Neural crest cell (in vitro differentiated cells): ENCODE measurements at regions not wholly inside any gene's neighbourhood (a gene's known extent, or its start where the extent isn't known, plus 50 kb on each side); places are given as distances from the start of the nearest gene placed in this dataset.

Source experiments
- DNase-seq: peaks from one replicate; pipeline ENCODE4 v3.0.0; 2021; ENCODE audit warnings: low read depth, mixed read lengths, low spot score
- H3K27ac Mint-ChIP-seq: one replicate; pipeline ENCODE4 v1.8.0; 2021; ENCODE audit warnings: mild to moderate bottlenecking, mixed read lengths; ENCODE audit not compliant: unreplicated experiment
- H3K27me3 Mint-ChIP-seq: 2 replicates; pipeline ENCODE4 v1.8.0; 2021; ENCODE audit warnings: low read depth, mild to moderate bottlenecking, mixed read lengths
- H3K36me3 Mint-ChIP-seq: 2 replicates; pipeline ENCODE4 v1.8.0; 2021; ENCODE audit warnings: low read depth, mild to moderate bottlenecking, mixed read lengths
- H3K4me1 Mint-ChIP-seq: 2 replicates; pipeline ENCODE4 v1.8.0; 2021; ENCODE audit warnings: mixed read lengths
- H3K4me3 Mint-ChIP-seq: one replicate; pipeline ENCODE4 v1.8.0; 2021; ENCODE audit warnings: mild to moderate bottlenecking, mixed read lengths
- H3K9me3 Mint-ChIP-seq: 2 replicates; pipeline ENCODE4 v1.8.0; 2021; ENCODE audit warnings: mixed read lengths
- CTCF ChIP-seq: fragments of 200-600 bp; sonication (generic); conservative IDR thresholded peaks from 2 replicates; pipeline ENCODE4 v1.5.0; 2021; ENCODE audit warnings: antibody characterized with exemption, mild to moderate bottlenecking

DNA sequence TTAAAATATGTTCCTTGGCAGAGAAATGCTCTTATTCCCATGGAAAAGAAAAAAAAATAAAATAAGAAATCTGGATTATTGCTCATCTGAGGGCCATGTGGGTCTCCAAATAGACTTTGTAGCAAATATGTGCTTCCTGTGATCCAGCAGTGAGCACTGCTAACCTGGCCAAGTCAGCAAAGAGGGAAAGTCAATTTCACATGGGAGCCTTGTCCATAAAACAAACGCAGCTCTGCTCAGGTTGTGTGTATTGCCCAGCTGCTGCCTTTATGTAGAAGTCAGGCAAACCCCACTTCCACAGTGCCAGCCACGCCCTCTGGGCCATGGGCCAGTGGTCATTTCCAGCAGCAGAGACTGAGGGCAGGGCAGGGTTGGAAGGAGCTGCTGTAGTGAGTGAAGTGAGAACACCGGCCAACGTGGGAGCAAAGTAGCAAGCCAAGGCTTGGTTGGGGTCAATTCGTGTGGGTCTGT, 174.3 kb downstream of the LYPLAL1 start:
- H3K4me3 Mint-ChIP-seq = no peak overlapping the region
- DNase-seq = no peak
- TF ChIP-seq CTCF = no peak
- H3K9me3 Mint-ChIP-seq = peaks cover 17% of the 10 kb centered on the region
- H3K4me1 Mint-ChIP-seq = no peaks in the 10 kb centered on the region
- no peaks in the 10 kb centered on the region for H3K27me3 Mint-ChIP-seq
- H3K36me3 Mint-ChIP-seq = peaks cover 33% of the 10 kb centered on the region
- no peak overlapping the region for H3K27ac Mint-ChIP-seq

DNA sequence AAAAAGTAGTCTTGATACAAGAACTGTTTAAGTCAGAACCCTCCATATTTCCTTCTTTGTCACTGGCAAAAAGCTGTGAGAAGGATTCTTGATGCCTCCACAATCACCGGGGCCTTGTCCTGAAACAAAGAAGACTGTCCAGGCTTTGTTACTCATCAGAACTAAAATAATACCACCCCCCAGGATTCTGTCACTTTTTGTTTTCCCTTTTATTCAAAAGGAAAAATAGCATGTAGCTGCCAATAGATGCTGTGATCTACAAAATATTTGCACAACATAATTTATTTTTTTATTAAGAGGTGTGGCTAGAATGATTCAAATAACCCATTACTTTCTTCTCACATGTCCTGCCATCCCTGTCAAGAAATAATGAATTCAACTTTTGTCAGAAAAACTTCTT, 173.7 kb downstream of the LYPLAL1 start:
- no peak for DNase-seq
- TF ChIP-seq CTCF = no peak
- H3K4me1 Mint-ChIP-seq = no peaks in the 10 kb centered on the region

DNA sequence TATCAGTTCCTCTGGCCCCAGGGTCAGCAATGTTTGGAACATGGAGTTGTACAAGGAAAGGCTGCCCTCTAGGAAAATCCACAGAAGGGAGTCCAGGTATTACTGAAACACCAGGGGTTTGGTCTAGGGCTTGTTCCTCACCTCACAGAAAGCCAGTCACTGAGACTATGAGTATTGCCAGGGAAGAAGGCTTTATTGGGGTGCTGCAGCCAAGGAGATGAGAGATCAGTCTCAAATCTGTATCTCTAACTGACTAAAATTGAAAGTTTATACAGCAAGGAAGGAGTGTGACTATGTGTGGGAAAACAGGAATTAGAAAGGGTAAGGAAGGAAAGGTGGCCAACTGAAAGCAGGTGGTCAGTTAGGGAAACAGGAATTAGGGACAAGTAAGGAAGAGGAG, 172.3 kb downstream of the LYPLAL1 start:
- peaks cover 33% of the 10 kb centered on the region for H3K36me3 Mint-ChIP-seq
- H3K4me1 Mint-ChIP-seq = no peaks in the 10 kb centered on the region
- no peak for TF ChIP-seq CTCF
- peaks cover 18% of the 10 kb centered on the region for H3K9me3 Mint-ChIP-seq
- H3K27ac Mint-ChIP-seq = no peak overlapping the region
- no peaks in the 10 kb centered on the region for H3K27me3 Mint-ChIP-seq
- no peak overlapping the region for H3K4me3 Mint-ChIP-seq
- no peak for DNase-seq

More for the DNA sequence above, 173.7 kb downstream of the LYPLAL1 start:
- Mint-ChIP-seq H3K9me3 (peaks cover 18% of the 10 kb centered on the region), H3K4me3 (no peak overlapping the region), H3K27ac (no peak overlapping the region), H3K36me3 (peaks cover 33% of the 10 kb centered on the region), H3K27me3 (no peaks in the 10 kb centered on the region)

DNA sequence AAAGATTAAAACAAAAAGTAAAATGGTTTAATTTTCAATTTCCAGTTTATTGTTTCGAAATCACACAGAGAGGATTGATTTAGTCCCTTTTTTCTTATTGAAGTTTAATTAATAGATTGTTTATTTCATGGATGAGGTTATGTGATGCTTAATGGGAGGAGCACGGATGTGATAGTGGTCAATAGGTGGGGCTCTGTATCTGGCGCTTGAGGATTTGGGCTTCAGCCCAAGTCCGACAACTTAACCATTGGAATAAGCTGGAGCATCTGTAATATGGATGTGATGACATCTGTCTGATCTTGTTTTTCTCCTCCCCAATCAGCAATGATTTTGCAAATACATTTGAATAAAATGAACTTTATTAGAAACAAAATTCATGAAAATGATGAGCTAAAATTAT, 169.2 kb downstream of the LYPLAL1 start:
- Mint-ChIP-seq H3K9me3 (peaks cover 18% of the 10 kb centered on the region), H3K4me1 (no peaks in the 10 kb centered on the region), H3K36me3 (peaks cover 30% of the 10 kb centered on the region), H3K27ac (no peak overlapping the region), H3K4me3 (no peak overlapping the region), H3K27me3 (no peaks in the 10 kb centered on the region)
- no peak for TF ChIP-seq CTCF
- no peak for DNase-seq

GRCh38 chr1:219340796-219341195, 167.1 kb downstream of the LYPLAL1 start:
- Mint-ChIP-seq H3K4me3 (no peak overlapping the region), H3K27ac (no peak overlapping the region), H3K36me3 (peaks cover 17% of the 10 kb centered on the region), H3K4me1 (no peaks in the 10 kb centered on the region), H3K27me3 (no peaks in the 10 kb centered on the region), H3K9me3 (peaks cover 14% of the 10 kb centered on the region)
- DNase-seq = no peak
- TF ChIP-seq CTCF = no peak

- no peak for TF ChIP-seq CTCF
- Mint-ChIP-seq H3K36me3 (peaks cover 9% of the 10 kb centered on the region), H3K9me3 (peaks cover 6% of the 10 kb centered on the region)
These were observed 165.8 kb downstream of the LYPLAL1 start for GRCh38 chr1:219339466-219339865.

More at GRCh38 chr1:219339466-219339865, 165.8 kb downstream of the LYPLAL1 start:
- no peaks in the 10 kb centered on the region for H3K27me3 Mint-ChIP-seq
- DNase-seq = no peak
- no peak overlapping the region for H3K27ac Mint-ChIP-seq
- no peak overlapping the region for H3K4me3 Mint-ChIP-seq
- no peaks in the 10 kb centered on the region for H3K4me1 Mint-ChIP-seq
